ENCODE measurements at regions not wholly inside any gene's neighbourhood (a gene's known extent, or its start where the extent isn't known, plus 50 kb on each side); places are given as distances from the start of the nearest gene placed in this dataset.

DNA sequence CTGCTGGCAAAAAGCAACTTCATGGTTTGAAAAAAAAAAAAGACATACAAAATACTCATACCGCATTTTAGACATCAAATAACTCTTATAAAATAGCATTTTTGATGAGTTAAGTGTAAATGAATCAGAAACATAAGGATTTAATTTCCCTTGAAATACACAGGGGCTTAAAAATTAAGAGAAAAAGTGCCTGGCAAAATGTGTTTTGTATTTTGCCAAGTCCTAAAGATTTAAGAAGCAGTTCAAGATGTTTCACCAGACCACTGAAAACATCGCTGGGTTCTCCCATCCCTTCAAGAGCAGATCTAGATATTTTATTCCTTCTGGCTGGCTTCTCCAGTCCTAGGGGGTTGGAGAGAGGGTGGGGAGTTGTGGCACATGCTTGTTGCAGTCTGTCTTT, 396.4 kb downstream of the INHBA start:
- Histone ChIP-seq H3K4me1 (no peaks in the 10 kb centered on the region), H3K9me3 (no peaks in the 10 kb centered on the region), H3K27ac (no peak overlapping the region), H3K4me3 (no peak overlapping the region), H3K4me2 (no peak overlapping the region)
- TF ChIP-seq MAFK (IDR thresholded peaks at IDR 0.05; ENCODE audit: partially characterized antibody), result no peak
- no peak for TF ChIP-seq ZSCAN20 (CRISPR knock-in tag; IDR thresholded peaks at IDR 0.05)
- no peak for TF ChIP-seq NPAS2 (CRISPR knock-in tag; IDR thresholded peaks at IDR 0.05; ENCODE audit: borderline replicate concordance)
- no peak for FAIRE-seq
- POLR2A ChIA-PET, result no interaction called here
- no peak for DNase-seq (ENCODE audit: low read depth in 1 of 2, low spot score in 1 of 2)
- CTCF ChIA-PET, result no interaction called here
- ATAC-seq, result no peak
- WGBS (ENCODE audit: missing lambda C conversion rate), result 47% methylated on average over 2 of the region's 2 CpGs

DNA sequence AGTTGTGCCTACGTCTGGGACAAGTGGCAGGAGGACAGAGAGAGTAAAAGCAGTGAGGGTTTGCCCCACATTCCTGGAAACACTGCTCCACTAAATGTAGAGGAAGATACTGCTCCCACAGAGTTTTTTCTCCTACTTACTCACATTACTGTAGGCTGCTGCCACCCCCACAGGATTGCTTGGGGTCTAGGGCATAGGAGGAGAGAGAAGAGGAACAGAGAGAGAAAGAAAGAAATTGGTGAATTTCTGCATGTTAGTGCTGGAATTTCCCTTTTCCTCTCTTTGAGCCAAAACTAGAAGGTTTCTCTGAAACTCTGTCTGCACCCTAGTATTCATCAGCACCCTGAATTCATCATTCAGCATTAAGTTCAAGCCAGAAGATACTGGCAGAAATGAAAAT, 397.9 kb downstream of the INHBA start:
- ChIA-PET CTCF (interaction anchor here (1.5 kb wide), 1 partner anchor 17 kb away, joined by 3 read pairs; no protein-coding TSS in a partner anchor), POLR2A (no interaction called here)
- DNase-seq (ENCODE audit: low read depth in 1 of 2, low spot score in 1 of 2), result no peak
- no peak overlapping the region for H3K27ac ChIP-seq
- no peak for FAIRE-seq
- ATAC-seq, result no peak
- no peaks in the 10 kb centered on the region for H3K9me3 ChIP-seq
- H3K4me1 ChIP-seq, result no peaks in the 10 kb centered on the region
- H3K4me2 ChIP-seq, result no peak overlapping the region
- WGBS (ENCODE audit: missing lambda C conversion rate), result 0% methylated on average over 1 of the region's 1 CpG
- H3K4me3 ChIP-seq, result no peak overlapping the region
- TF ChIP-seq, protein P1, sequence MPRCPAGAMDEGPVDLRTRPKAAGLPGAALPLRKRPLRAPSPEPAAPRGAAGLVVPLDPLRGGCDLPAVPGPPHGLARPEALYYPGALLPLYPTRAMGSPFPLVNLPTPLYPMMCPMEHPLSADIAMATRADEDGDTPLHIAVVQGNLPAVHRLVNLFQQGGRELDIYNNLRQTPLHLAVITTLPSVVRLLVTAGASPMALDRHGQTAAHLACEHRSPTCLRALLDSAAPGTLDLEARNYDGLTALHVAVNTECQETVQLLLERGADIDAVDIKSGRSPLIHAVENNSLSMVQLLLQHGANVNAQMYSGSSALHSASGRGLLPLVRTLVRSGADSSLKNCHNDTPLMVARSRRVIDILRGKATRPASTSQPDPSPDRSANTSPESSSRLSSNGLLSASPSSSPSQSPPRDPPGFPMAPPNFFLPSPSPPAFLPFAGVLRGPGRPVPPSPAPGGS (IDR thresholded peaks at IDR 0.05), result no peak
- TF ChIP-seq HOXB13 (CRISPR knock-in tag; IDR thresholded peaks at IDR 0.05; ENCODE audit: low read depth), result no peak
- TF ChIP-seq FOSL2 (IDR thresholded peaks at IDR 0.05), result no peak
- no peak for TF ChIP-seq FOSL2 (CRISPR knock-in tag; IDR thresholded peaks at IDR 0.05)
- TF ChIP-seq ZSCAN20 (CRISPR knock-in tag; IDR thresholded peaks at IDR 0.05), result no peak

DNA sequence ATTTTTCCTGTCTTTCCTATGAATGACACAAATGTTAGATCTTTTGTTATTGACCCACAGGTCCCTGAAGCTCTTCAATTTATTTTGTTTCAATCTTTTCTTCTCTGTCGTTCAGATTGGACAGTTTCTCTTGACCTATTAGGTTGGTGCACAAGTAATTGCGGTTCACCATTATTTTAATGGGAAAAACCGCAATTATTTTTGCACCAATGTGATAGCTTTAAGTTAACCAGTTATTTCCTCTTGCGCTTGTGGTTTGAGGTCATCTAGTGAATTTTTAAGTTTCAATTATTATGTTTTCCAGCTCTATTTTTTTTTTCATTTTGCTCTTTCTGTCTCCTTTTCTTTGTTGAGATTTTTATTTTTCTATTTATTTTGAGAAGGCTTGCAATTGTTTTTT, 399.2 kb downstream of the INHBA start:
- Histone ChIP-seq H3K27ac (no peak overlapping the region), H3K4me3 (no peak overlapping the region), H3K4me2 (no peak overlapping the region), H3K9me3 (no peaks in the 10 kb centered on the region), H3K4me1 (no peaks in the 10 kb centered on the region)
- CTCF ChIA-PET, result interaction anchor here (0.6 to 1.5 kb wide), 2 partner anchors 16 to 222 kb away, joined by 3 read pairs; no protein-coding TSS in a partner anchor
- POLR2A ChIA-PET, result no interaction called here
- WGBS (ENCODE audit: missing lambda C conversion rate), result 27% methylated on average over 4 of the region's 4 CpGs
- no peak for FAIRE-seq
- no peak for DNase-seq (ENCODE audit: low read depth in 1 of 2, low spot score in 1 of 2)
- TF ChIP-seq, protein P2, sequence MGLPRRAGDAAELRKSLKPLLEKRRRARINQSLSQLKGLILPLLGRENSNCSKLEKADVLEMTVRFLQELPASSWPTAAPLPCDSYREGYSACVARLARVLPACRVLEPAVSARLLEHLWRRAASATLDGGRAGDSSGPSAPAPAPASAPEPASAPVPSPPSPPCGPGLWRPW (IDR thresholded peaks at IDR 0.05), result no peak
- TF ChIP-seq EP300 (IDR thresholded peaks at IDR 0.05), result no peak
- TF ChIP-seq HEYL (CRISPR knock-in tag; IDR thresholded peaks at IDR 0.05), result no peak
- TF ChIP-seq KDM1A (IDR thresholded peaks at IDR 0.05; ENCODE audit: low read depth), result no peak
- no peak for TF ChIP-seq RAD21 (conservative IDR thresholded peaks at IDR 0.05 in 1 of 2, IDR thresholded peaks at IDR 0.05 in 1 of 2)
- TF ChIP-seq NPAS2 (CRISPR knock-in tag; IDR thresholded peaks at IDR 0.05; ENCODE audit: borderline replicate concordance), result no peak
- no peak for TF ChIP-seq BHLHE40 (IDR thresholded peaks at IDR 0.05; ENCODE audit: low read depth, low read length)
- TF ChIP-seq EHF (CRISPR knock-in tag; IDR thresholded peaks at IDR 0.05), result no peak
- TF ChIP-seq ZNF302 (CRISPR knock-in tag; IDR thresholded peaks at IDR 0.05), result no peak
- no peak for TF ChIP-seq HOXA7 (CRISPR knock-in tag; IDR thresholded peaks at IDR 0.05)
- no peak for ATAC-seq

DNA sequence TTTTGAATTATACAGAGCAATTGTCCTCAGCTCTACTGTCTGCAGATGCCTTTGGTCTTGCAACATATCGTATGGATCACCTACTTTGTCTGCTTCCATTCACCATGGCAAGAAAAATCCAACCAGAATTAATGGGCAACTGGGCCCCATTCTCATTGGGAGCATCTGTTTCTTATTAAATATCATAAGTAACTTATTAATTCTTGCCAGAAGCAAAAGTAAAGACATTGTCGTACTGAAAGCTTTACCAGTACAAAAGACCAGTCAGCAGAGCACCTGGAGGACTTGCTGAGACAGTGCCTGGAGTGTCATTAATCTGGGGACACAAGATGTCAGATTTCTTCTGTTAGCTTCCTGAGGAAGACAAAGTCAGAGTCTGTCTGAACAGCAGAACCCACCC, 404.5 kb downstream of the INHBA start:
- CTCF ChIA-PET, result interaction anchor here (1.8 kb wide), 1 partner anchor 407 kb away, joined by 5 read pairs; no protein-coding TSS in a partner anchor
- H3K9me3 ChIP-seq, result no peaks in the 10 kb centered on the region
- POLR2A ChIA-PET, result interaction anchor here (0.7 kb wide), 1 partner anchor 10 kb away, joined by 6 read pairs; no protein-coding TSS in a partner anchor
- 2% methylated on average over 2 of the region's 2 CpGs for WGBS (ENCODE audit: missing lambda C conversion rate)
- H3K4me2 ChIP-seq, result no peak overlapping the region
- no peaks in the 10 kb centered on the region for H3K4me1 ChIP-seq
- TF ChIP-seq, protein P3, sequence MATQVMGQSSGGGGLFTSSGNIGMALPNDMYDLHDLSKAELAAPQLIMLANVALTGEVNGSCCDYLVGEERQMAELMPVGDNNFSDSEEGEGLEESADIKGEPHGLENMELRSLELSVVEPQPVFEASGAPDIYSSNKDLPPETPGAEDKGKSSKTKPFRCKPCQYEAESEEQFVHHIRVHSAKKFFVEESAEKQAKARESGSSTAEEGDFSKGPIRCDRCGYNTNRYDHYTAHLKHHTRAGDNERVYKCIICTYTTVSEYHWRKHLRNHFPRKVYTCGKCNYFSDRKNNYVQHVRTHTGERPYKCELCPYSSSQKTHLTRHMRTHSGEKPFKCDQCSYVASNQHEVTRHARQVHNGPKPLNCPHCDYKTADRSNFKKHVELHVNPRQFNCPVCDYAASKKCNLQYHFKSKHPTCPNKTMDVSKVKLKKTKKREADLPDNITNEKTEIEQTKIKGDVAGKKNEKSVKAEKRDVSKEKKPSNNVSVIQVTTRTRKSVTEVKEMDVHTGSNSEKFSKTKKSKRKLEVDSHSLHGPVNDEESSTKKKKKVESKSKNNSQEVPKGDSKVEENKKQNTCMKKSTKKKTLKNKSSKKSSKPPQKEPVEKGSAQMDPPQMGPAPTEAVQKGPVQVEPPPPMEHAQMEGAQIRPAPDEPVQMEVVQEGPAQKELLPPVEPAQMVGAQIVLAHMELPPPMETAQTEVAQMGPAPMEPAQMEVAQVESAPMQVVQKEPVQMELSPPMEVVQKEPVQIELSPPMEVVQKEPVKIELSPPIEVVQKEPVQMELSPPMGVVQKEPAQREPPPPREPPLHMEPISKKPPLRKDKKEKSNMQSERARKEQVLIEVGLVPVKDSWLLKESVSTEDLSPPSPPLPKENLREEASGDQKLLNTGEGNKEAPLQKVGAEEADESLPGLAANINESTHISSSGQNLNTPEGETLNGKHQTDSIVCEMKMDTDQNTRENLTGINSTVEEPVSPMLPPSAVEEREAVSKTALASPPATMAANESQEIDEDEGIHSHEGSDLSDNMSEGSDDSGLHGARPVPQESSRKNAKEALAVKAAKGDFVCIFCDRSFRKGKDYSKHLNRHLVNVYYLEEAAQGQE (IDR thresholded peaks at IDR 0.05), result no peak
- no peak overlapping the region for H3K4me3 ChIP-seq
- ATAC-seq (no peak), DNase-seq (ENCODE audit: low read depth in 1 of 2, low spot score in 1 of 2) (no peak), FAIRE-seq (no peak)
- H3K27ac ChIP-seq, result no peak overlapping the region

Data from A549 (cell line).